ENCODE measurements at regions not wholly inside any gene's neighbourhood (a gene's known extent, or its start where the extent isn't known, plus 50 kb on each side); places are given as distances from the start of the nearest gene placed in this dataset.

DNA sequence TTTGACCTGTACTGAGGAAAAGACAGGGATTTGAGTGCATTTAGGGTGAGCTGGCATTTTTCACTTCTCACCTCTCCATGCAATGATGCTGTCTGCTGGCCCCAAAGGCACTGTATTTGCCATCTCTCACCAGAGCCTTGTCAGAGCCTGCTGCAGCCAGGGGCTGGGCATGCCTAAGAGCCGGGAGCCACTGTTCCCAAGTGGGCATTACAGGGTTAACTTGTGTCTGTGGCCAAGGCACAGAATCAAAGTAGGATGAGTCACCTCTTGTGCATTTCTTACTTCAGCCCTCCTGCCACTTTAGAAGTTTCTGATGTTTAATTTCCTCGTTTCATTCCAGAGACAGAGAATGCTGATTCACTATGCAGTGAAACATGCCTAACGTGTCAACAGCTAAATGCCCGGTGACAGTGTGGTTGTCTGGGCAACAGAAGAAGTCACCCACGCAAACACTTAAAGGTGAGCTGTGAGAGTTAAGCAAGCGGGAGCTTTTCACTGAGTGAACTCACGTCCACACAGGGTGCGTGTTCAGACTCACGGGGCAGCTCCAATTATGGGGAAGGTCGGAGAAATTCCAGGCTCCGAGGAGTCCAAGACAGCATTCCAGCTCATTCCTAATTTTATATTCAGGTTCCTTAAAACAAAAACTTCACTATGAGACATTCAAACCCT, 57.1 kb upstream of the IGFBP3 start:
- H3K9ac ChIP-seq (ENCODE audit: low read length): no peak overlapping the region
- ChIA-PET CTCF (no interaction called here), POLR2A (no interaction called here)
- no peak overlapping the region for H2AFZ ChIP-seq (ENCODE audit: insufficient read depth, low read depth, low read length, poor library complexity, severe bottlenecking)
- ATAC-seq (ENCODE audit: low read depth) (no peak), DNase-seq (no peak)
- whole genome bisulfite sequencing (ENCODE audit: insufficient coverage): 49% methylated on average over 11 of the region's 11 CpGs
- TF ChIP-seq EZH2 (IDR thresholded peaks at IDR 0.05; ENCODE audit: borderline replicate concordance, insufficient read depth, low read depth, low read length, poor library complexity, severe bottlenecking): no peak
- TF ChIP-seq, protein P1, sequence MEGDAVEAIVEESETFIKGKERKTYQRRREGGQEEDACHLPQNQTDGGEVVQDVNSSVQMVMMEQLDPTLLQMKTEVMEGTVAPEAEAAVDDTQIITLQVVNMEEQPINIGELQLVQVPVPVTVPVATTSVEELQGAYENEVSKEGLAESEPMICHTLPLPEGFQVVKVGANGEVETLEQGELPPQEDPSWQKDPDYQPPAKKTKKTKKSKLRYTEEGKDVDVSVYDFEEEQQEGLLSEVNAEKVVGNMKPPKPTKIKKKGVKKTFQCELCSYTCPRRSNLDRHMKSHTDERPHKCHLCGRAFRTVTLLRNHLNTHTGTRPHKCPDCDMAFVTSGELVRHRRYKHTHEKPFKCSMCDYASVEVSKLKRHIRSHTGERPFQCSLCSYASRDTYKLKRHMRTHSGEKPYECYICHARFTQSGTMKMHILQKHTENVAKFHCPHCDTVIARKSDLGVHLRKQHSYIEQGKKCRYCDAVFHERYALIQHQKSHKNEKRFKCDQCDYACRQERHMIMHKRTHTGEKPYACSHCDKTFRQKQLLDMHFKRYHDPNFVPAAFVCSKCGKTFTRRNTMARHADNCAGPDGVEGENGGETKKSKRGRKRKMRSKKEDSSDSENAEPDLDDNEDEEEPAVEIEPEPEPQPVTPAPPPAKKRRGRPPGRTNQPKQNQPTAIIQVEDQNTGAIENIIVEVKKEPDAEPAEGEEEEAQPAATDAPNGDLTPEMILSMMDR (IDR thresholded peaks at IDR 0.05): no peak
- Mint-ChIP-seq H3K27me3 (no peaks in the 10 kb centered on the region), H3K4me3 (no peak overlapping the region), H3K4me1 (no peaks in the 10 kb centered on the region), H3K9me3 (ENCODE audit: insufficient read depth) (no peaks in the 10 kb centered on the region), H3K27ac (no peak overlapping the region)
- peaks cover 0 to 14% (median 0%) of the 10 kb centered on the region in 3 donors for H3K9me3 ChIP-seq (ENCODE audit: control extremely low read depth in 1 of 3, control insufficient read depth in 2 of 3, insufficient read depth in 1 of 3, low read length in 2 of 3)
- H3K36me3 ChIP-seq (replicated peaks in 1 of 2; ENCODE audit: control extremely low read depth in 1 of 2, control insufficient read depth in 1 of 2, extremely low read depth in 1 of 2, insufficient read depth in 2 of 2, low read length in 1 of 2): no peaks in the 10 kb centered on the region
- no peaks in the 10 kb centered on the region for H3K79me2 ChIP-seq (ENCODE audit: control insufficient read depth, insufficient read depth, low read length)
- no peaks in the 10 kb centered on the region for H3K4me1 ChIP-seq (ENCODE audit: control insufficient read depth in 2 of 2, insufficient read depth in 2 of 2, low read length in 2 of 2)
- H3K27ac ChIP-seq (ENCODE audit: low read length in 2 of 2): no peak overlapping the region
- no peak overlapping the region for H3K4me3 ChIP-seq (ENCODE audit: control extremely low read depth in 1 of 5, extremely low read depth in 1 of 5, insufficient read depth in 1 of 5, low read depth in 2 of 5, low read length in 4 of 5)
- no peak overlapping the region for H3K4me2 ChIP-seq (replicated peaks; ENCODE audit: low read depth, low read length, poor library complexity, severe bottlenecking)
- no peaks in the 10 kb centered on the region for H3K27me3 ChIP-seq (replicated peaks in 1 of 4; ENCODE audit: control extremely low read depth in 1 of 4, control insufficient read depth in 3 of 4, insufficient read depth in 4 of 4, low read length in 3 of 4)
- intact Hi-C loops (cut with micrococcal nuclease): no loop called here
- no peaks in the 10 kb centered on the region for H4K20me1 ChIP-seq (ENCODE audit: control insufficient read depth, insufficient read depth, low read length, poor library complexity, severe bottlenecking)

DNA sequence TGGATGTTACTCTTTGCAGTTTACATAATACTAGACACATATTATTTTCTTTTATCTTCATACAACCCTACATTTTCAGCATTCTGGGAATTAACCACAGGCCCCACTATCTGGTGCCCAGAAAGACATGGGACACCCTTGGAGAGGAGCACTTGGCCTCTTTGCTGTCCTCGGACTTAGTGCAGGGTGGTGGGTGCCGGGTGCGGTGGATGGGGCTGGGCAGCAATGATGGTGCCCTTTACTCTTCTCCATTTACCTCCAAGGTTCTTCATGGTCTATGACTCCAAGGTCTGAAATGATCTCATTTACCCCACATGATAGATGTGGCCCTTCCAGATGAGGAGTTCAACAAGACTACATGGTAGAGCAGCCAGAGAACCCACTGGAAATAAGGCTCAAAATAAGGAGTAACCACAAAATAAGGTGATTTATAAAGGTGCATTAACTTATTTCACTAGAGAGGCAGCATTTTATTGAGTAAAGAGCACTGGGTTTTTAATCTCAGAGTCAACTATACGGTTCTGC, 56.2 kb upstream of the IGFBP3 start:
- CTCF ChIA-PET: no interaction called here
- no peak for ATAC-seq (ENCODE audit: low read depth)
- H3K4me3 Mint-ChIP-seq: no peak overlapping the region
- TF ChIP-seq, protein P1 (IDR thresholded peaks at IDR 0.05): no peak
- TF ChIP-seq EZH2 (IDR thresholded peaks at IDR 0.05; ENCODE audit: borderline replicate concordance, insufficient read depth, low read depth, low read length, poor library complexity, severe bottlenecking): no peak
- intact Hi-C loops (cut with micrococcal nuclease): no loop called here
- Histone ChIP-seq H3K9me3 (ENCODE audit: control extremely low read depth in 1 of 3, control insufficient read depth in 2 of 3, insufficient read depth in 1 of 3, low read length in 2 of 3) (peaks cover 0 to 11% (median 0%) of the 10 kb centered on the region in 3 donors), H3K4me1 (ENCODE audit: control insufficient read depth in 2 of 2, insufficient read depth in 2 of 2, low read length in 2 of 2) (no peaks in the 10 kb centered on the region), H3K9ac (ENCODE audit: low read length) (no peak overlapping the region), H3K4me2 (replicated peaks; ENCODE audit: low read depth, low read length, poor library complexity, severe bottlenecking) (no peak overlapping the region), H3K27ac (ENCODE audit: low read length in 2 of 2) (no peak overlapping the region), H3K4me3 (ENCODE audit: control extremely low read depth in 1 of 5, extremely low read depth in 1 of 5, insufficient read depth in 1 of 5, low read depth in 2 of 5, low read length in 4 of 5) (no peak overlapping the region), H2AFZ (ENCODE audit: insufficient read depth, low read depth, low read length, poor library complexity, severe bottlenecking) (no peak overlapping the region), H4K20me1 (ENCODE audit: control insufficient read depth, insufficient read depth, low read length, poor library complexity, severe bottlenecking) (no peaks in the 10 kb centered on the region), H3K27me3 (replicated peaks in 1 of 4; ENCODE audit: control extremely low read depth in 1 of 4, control insufficient read depth in 3 of 4, insufficient read depth in 4 of 4, low read length in 3 of 4) (no peaks in the 10 kb centered on the region), H3K79me2 (ENCODE audit: control insufficient read depth, insufficient read depth, low read length) (no peaks in the 10 kb centered on the region), H3K36me3 (replicated peaks in 1 of 2; ENCODE audit: control extremely low read depth in 1 of 2, control insufficient read depth in 1 of 2, extremely low read depth in 1 of 2, insufficient read depth in 2 of 2, low read length in 1 of 2) (no peaks in the 10 kb centered on the region)
- no peak for DNase-seq
- no peaks in the 10 kb centered on the region for H3K9me3 Mint-ChIP-seq (ENCODE audit: insufficient read depth)
- no peaks in the 10 kb centered on the region for H3K27me3 Mint-ChIP-seq
- POLR2A ChIA-PET: no interaction called here
- no peak overlapping the region for H3K27ac Mint-ChIP-seq
- WGBS (ENCODE audit: insufficient coverage): 100% methylated on average over 1 of the region's 4 CpGs
- H3K4me1 Mint-ChIP-seq: no peaks in the 10 kb centered on the region
